ENCODE measurements at regions not wholly inside any gene's neighbourhood (a gene's known extent, or its start where the extent isn't known, plus 50 kb on each side); places are given as distances from the start of the nearest gene placed in this dataset.
"Not testable (repeated sequence)": the region's sequence is repeated elsewhere in the genome, so short reads cannot be mapped to it uniquely, and the experiment has no call there.

DNA sequence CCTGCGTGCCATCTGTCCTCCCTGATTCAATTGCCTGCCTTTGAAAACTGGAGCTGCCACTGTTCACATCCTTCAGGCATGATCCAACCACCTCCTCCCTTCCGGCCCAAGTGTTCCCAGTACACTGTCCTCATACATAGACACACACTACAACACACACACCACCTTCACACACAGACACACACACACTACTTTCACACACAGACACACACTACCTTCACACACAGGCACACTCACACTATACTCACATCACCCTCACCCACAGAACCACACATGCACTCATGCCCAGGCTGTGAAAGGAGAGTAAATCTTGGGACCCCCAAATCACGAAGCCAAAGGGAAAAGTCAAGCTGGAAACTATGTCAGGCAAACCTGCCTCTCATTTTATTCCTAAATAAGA lies 109.4 kb upstream of the MYLIP start:
- WGBS (ENCODE audit: insufficient coverage), result 95% methylated on average over 2 of the region's 3 CpGs
- Histone ChIP-seq H4K20me1 (ENCODE audit: insufficient read depth, low read length) (no peaks in the 10 kb centered on the region), H2AFZ (ENCODE audit: insufficient read depth, low read depth, low read length, poor library complexity, severe bottlenecking) (no peak overlapping the region), H3K27me3 (ENCODE audit: control insufficient read depth in 2 of 2, insufficient read depth in 2 of 2, low read length in 2 of 2) (no peaks in the 10 kb centered on the region), H3K4me2 (replicated peaks; ENCODE audit: extremely low read depth, low read length, poor library complexity, severe bottlenecking) (no peak overlapping the region), H3K27ac (ENCODE audit: low read depth in 1 of 2, low read length in 2 of 2) (no peak overlapping the region), H3K4me1 (ENCODE audit: control insufficient read depth in 1 of 2, insufficient read depth in 2 of 2, low read length in 2 of 2) (no peaks in the 10 kb centered on the region), H3K79me2 (ENCODE audit: insufficient read depth, low read length) (no peaks in the 10 kb centered on the region), H3K36me3 (replicated peaks in 1 of 2; ENCODE audit: control insufficient read depth in 1 of 2, insufficient read depth in 2 of 2, low read length in 2 of 2) (no peaks in the 10 kb centered on the region), H3K4me3 (replicated peaks in 1 of 3; ENCODE audit: low read depth in 2 of 3, low read length in 3 of 3) (no peak overlapping the region), H3K9me3 (replicated peaks in 1 of 2; ENCODE audit: control insufficient read depth in 1 of 2, insufficient read depth in 1 of 2, low read length in 2 of 2) (no peaks in the 10 kb centered on the region), H3K9ac (ENCODE audit: insufficient read depth, low read length, poor library complexity, severe bottlenecking) (no peak overlapping the region)
- no peaks in the 10 kb centered on the region for H3K4me1 Mint-ChIP-seq
- no peaks in the 10 kb centered on the region for H3K36me3 Mint-ChIP-seq
- H3K27ac Mint-ChIP-seq, result no peak overlapping the region
- peaks cover 0 to 10% (median 2%) of the 10 kb centered on the region in 7 donors for H3K9me3 Mint-ChIP-seq
- DNase-seq, result no peak
- peaks cover 0 to 2% (median 2%) of the 10 kb centered on the region in 3 donors for H3K27me3 Mint-ChIP-seq (ENCODE audit: low read depth in 3 of 3)
- H3K4me3 Mint-ChIP-seq, result no peak overlapping the region
- TF ChIP-seq, protein P1, sequence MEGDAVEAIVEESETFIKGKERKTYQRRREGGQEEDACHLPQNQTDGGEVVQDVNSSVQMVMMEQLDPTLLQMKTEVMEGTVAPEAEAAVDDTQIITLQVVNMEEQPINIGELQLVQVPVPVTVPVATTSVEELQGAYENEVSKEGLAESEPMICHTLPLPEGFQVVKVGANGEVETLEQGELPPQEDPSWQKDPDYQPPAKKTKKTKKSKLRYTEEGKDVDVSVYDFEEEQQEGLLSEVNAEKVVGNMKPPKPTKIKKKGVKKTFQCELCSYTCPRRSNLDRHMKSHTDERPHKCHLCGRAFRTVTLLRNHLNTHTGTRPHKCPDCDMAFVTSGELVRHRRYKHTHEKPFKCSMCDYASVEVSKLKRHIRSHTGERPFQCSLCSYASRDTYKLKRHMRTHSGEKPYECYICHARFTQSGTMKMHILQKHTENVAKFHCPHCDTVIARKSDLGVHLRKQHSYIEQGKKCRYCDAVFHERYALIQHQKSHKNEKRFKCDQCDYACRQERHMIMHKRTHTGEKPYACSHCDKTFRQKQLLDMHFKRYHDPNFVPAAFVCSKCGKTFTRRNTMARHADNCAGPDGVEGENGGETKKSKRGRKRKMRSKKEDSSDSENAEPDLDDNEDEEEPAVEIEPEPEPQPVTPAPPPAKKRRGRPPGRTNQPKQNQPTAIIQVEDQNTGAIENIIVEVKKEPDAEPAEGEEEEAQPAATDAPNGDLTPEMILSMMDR (IDR thresholded peaks at IDR 0.05), result no peak
- intact Hi-C loops (cut with micrococcal nuclease), result no loop called here

DNA sequence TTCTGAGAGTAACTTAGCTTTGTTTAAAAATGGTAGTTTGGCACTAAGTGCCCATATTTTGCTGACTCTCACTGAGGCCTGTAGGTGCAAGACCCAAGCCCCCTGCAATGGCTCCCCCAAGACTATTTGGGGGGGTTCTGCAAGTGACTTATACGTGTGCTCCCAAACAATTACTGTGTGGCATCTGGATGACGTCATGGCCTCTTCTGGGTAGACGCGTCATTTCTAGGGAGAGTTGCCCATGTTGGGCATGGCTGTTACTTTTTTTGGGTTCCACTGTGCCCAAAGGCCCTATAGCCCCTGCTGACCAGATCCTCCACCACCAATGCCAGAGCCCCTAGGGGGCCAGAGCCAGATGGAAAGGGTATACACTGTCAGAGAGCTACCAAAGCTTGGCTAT lies 110.3 kb upstream of the MYLIP start:
- no peak overlapping the region for H3K4me2 ChIP-seq (replicated peaks; ENCODE audit: extremely low read depth, low read length, poor library complexity, severe bottlenecking)
- no peaks in the 10 kb centered on the region for H4K20me1 ChIP-seq (ENCODE audit: insufficient read depth, low read length)
- no peaks in the 10 kb centered on the region for H3K36me3 ChIP-seq (replicated peaks in 1 of 2; ENCODE audit: control insufficient read depth in 1 of 2, insufficient read depth in 2 of 2, low read length in 2 of 2)
- Mint-ChIP-seq H3K4me3 (no peak overlapping the region), H3K4me1 (no peaks in the 10 kb centered on the region), H3K36me3 (no peaks in the 10 kb centered on the region), H3K27ac (no peak overlapping the region), H3K27me3 (ENCODE audit: low read depth in 3 of 3) (peaks cover 0 to 2% (median 0%) of the 10 kb centered on the region in 3 donors), H3K9me3 (peaks cover 0 to 10% (median 2%) of the 10 kb centered on the region in 7 donors)
- H3K27ac ChIP-seq (ENCODE audit: low read depth in 1 of 2, low read length in 2 of 2), result no peak overlapping the region
- TF ChIP-seq, protein P1 (IDR thresholded peaks at IDR 0.05), result no peak
- H3K4me3 ChIP-seq (replicated peaks in 1 of 3; ENCODE audit: low read depth in 2 of 3, low read length in 3 of 3), result no peak overlapping the region
- WGBS (ENCODE audit: insufficient coverage), result 94% methylated on average over 4 of the region's 4 CpGs
- H3K4me1 ChIP-seq (ENCODE audit: control insufficient read depth in 1 of 2, insufficient read depth in 2 of 2, low read length in 2 of 2), result no peaks in the 10 kb centered on the region
- no peaks in the 10 kb centered on the region for H3K9me3 ChIP-seq (replicated peaks in 1 of 2; ENCODE audit: control insufficient read depth in 1 of 2, insufficient read depth in 1 of 2, low read length in 2 of 2)
- no peak overlapping the region for H2AFZ ChIP-seq (ENCODE audit: insufficient read depth, low read depth, low read length, poor library complexity, severe bottlenecking)
- H3K79me2 ChIP-seq (ENCODE audit: insufficient read depth, low read length), result no peaks in the 10 kb centered on the region
- intact Hi-C loops (cut with micrococcal nuclease), result no loop called here
- H3K9ac ChIP-seq (ENCODE audit: insufficient read depth, low read length, poor library complexity, severe bottlenecking), result no peak overlapping the region
- DNase-seq, result no peak
- H3K27me3 ChIP-seq (ENCODE audit: control insufficient read depth in 2 of 2, insufficient read depth in 2 of 2, low read length in 2 of 2), result no peaks in the 10 kb centered on the region

DNA sequence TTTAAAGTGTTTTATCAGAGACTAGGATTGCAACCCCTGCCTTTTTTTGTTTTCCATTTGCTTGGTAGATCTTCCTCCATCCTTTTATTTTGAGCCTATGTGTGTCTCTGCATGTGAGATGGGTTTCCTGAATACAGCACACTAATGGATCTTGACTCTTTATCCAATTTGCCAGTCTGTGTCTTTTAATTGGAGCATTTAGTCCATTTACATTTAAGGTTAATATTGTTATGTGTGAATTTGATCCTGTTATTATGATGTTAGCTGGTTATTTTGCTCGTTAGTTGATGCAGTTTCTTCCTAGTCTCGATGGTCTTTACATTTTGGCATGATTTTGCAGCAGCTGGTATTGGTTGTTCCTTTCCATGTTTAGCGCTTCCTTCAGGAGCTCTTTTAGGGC lies 114.6 kb upstream of the MYLIP start:
- H3K4me3 ChIP-seq (replicated peaks in 1 of 3; ENCODE audit: low read depth in 2 of 3, low read length in 3 of 3); DNase-seq; H3K27ac Mint-ChIP-seq; H3K4me2 ChIP-seq (replicated peaks; ENCODE audit: extremely low read depth, low read length, poor library complexity, severe bottlenecking); H3K36me3 ChIP-seq (replicated peaks in 1 of 2; ENCODE audit: control insufficient read depth in 1 of 2, insufficient read depth in 2 of 2, low read length in 2 of 2); H3K36me3 Mint-ChIP-seq; H3K9ac ChIP-seq (ENCODE audit: insufficient read depth, low read length, poor library complexity, severe bottlenecking); H3K27me3 ChIP-seq (ENCODE audit: control insufficient read depth in 2 of 2, insufficient read depth in 2 of 2, low read length in 2 of 2); H3K27ac ChIP-seq (ENCODE audit: low read depth in 1 of 2, low read length in 2 of 2); H4K20me1 ChIP-seq (ENCODE audit: insufficient read depth, low read length); H3K27me3 Mint-ChIP-seq (ENCODE audit: low read depth in 3 of 3); H3K4me3 Mint-ChIP-seq; H3K4me1 ChIP-seq (ENCODE audit: control insufficient read depth in 1 of 2, insufficient read depth in 2 of 2, low read length in 2 of 2); H3K4me1 Mint-ChIP-seq; intact Hi-C loops (cut with micrococcal nuclease); H3K9me3 ChIP-seq (replicated peaks in 1 of 2; ENCODE audit: control insufficient read depth in 1 of 2, insufficient read depth in 1 of 2, low read length in 2 of 2); H3K79me2 ChIP-seq (ENCODE audit: insufficient read depth, low read length); H3K9me3 Mint-ChIP-seq; H2AFZ ChIP-seq (ENCODE audit: insufficient read depth, low read depth, low read length, poor library complexity, severe bottlenecking): not testable (repeated sequence)
- no CpG with 5 or more reads among the region's 3 CpGs for WGBS (ENCODE audit: insufficient coverage)

Data from CD14-positive monocyte (primary cell).